Mesendoderm (in vitro differentiated cells): ENCODE measurements at regions not wholly inside any gene's neighbourhood (a gene's known extent, or its start where the extent isn't known, plus 50 kb on each side); places are given as distances from the start of the nearest gene placed in this dataset.

Source experiments
- DNase-seq: peaks from one replicate; pipeline ENCODE4 v3.0.0; 2013
- H2AK5ac ChIP-seq: 2 replicates; pipeline ENCODE4 v1.6.1; 2013; ENCODE audit warnings: low read length, inconsistent platforms
- H2BK120ac ChIP-seq: 2 replicates; pipeline ENCODE4 v1.6.1; 2013; ENCODE audit warnings: low read depth, mild to moderate bottlenecking, low read length, moderate library complexity, mixed read lengths
- H2BK15ac ChIP-seq: replicated peaks from 2 replicates; pipeline ENCODE4 v1.6.1; 2013; ENCODE audit warnings: low read depth, mild to moderate bottlenecking, moderate library complexity
- H2BK5ac ChIP-seq: 2 replicates; pipeline ENCODE4 v1.6.1; 2013; ENCODE audit warnings: low read length, inconsistent platforms
- H3K18ac ChIP-seq: 2 replicates; pipeline ENCODE4 v1.6.1; 2013; ENCODE audit warnings: mild to moderate bottlenecking, low read length, mixed read lengths
- H3K23ac ChIP-seq: one replicate; pipeline ENCODE4 v1.6.1; 2013; ENCODE audit warnings: low read length
- H3K27ac ChIP-seq: 2 replicates; pipeline ENCODE4 v1.5.1; 2013; ENCODE audit warnings: low read depth, mild to moderate bottlenecking, inconsistent platforms, low read length, moderate library complexity
- H3K27me3 ChIP-seq: 2 replicates; pipeline ENCODE4 v1.6.1; 2013; ENCODE audit warnings: low read length, control low read depth, mild to moderate bottlenecking, inconsistent platforms; ENCODE audit not compliant: insufficient read depth, poor library complexity
- H3K36me3 ChIP-seq: 2 replicates; pipeline ENCODE4 v1.6.1; 2013; ENCODE audit warnings: low read length, inconsistent platforms; ENCODE audit not compliant: control insufficient read depth, insufficient read depth
- H3K4ac ChIP-seq: one replicate; pipeline ENCODE4 v1.6.1; 2013; ENCODE audit warnings: low read depth, mild to moderate bottlenecking, low read length, moderate library complexity
- H3K4me1 ChIP-seq: 2 replicates; pipeline ENCODE4 v1.6.1; 2013; ENCODE audit warnings: low read depth, low read length, inconsistent platforms; ENCODE audit not compliant: control insufficient read depth
- H3K4me2 ChIP-seq: 2 replicates; pipeline ENCODE4 v1.6.1; 2013; ENCODE audit warnings: low read length
- H3K4me3 ChIP-seq: 2 replicates; pipeline ENCODE4 v1.5.1; 2013; ENCODE audit warnings: mild to moderate bottlenecking, low read length
- H3K56ac ChIP-seq: one replicate; pipeline ENCODE4 v1.6.1; 2013; ENCODE audit warnings: low read length
- H3K79me1 ChIP-seq: 2 replicates; pipeline ENCODE4 v1.6.1; 2013; ENCODE audit warnings: low read length, inconsistent platforms
- H3K79me2 ChIP-seq: 2 replicates; pipeline ENCODE4 v1.6.1; 2013; ENCODE audit warnings: mild to moderate bottlenecking, low read length; ENCODE audit not compliant: control insufficient read depth, insufficient read depth
- H3K9ac ChIP-seq: 2 replicates; pipeline ENCODE4 v1.6.1; 2013; ENCODE audit warnings: low read length, inconsistent platforms
- H4K5ac ChIP-seq: one replicate; pipeline ENCODE4 v1.6.1; 2013; ENCODE audit warnings: low read length
- H4K8ac ChIP-seq: one replicate; pipeline ENCODE4 v1.6.1; 2013; ENCODE audit warnings: low read depth, mild to moderate bottlenecking, control low read depth, low read length, moderate library complexity
- WGBS: extraction: QIAGEN DNeasy Blood & Tissue Kit; methylation state at CpG from one replicate; pipeline ENCODE4 v1.1.7; 2013; ENCODE audit warnings: low lambda C conversion rate, missing lambda C conversion rate; ENCODE audit not compliant: insufficient coverage; ENCODE audit errors: extremely low coverage; 5-methylcytosine and 5-hydroxymethylcytosine counted together

- Histone ChIP-seq H4K5ac (no peak overlapping the region), H2AK5ac (no peak overlapping the region), H3K79me1 (no peaks in the 10 kb centered on the region), H3K4me3 (no peak overlapping the region), H3K4me2 (no peak overlapping the region), H3K18ac (no peak overlapping the region), H3K56ac (no peak overlapping the region), H3K9ac (no peak overlapping the region), H4K8ac (no peak overlapping the region), H3K4ac (no peak overlapping the region), H3K4me1 (no peaks in the 10 kb centered on the region), H2BK120ac (no peak overlapping the region), H3K27ac (no peak overlapping the region), H3K36me3 (no peaks in the 10 kb centered on the region), H3K23ac (no peak overlapping the region), H2BK15ac (no peak overlapping the region), H3K79me2 (no peaks in the 10 kb centered on the region), H3K27me3 (no peaks in the 10 kb centered on the region), H2BK5ac (no peak overlapping the region)
- DNase-seq, result no peak
- no CpG with 5 or more reads among the region's 12 CpGs for WGBS
Observed at GRCh38 chr20:60299951-60300350, 341.7 kb downstream of the CDH26 start.

GRCh38 chr20:60300374-60300773, 342.2 kb downstream of the CDH26 start:
- H3K9ac ChIP-seq, result no peak overlapping the region
- H2BK15ac ChIP-seq, result no peak overlapping the region
- no peaks in the 10 kb centered on the region for H3K27me3 ChIP-seq
- no peak overlapping the region for H3K27ac ChIP-seq
- no peak overlapping the region for H2BK120ac ChIP-seq
- H2AK5ac ChIP-seq, result no peak overlapping the region
- no peak overlapping the region for H3K56ac ChIP-seq
- H3K18ac ChIP-seq, result no peak overlapping the region
- no peaks in the 10 kb centered on the region for H3K79me1 ChIP-seq
- no CpG with 5 or more reads among the region's 3 CpGs for WGBS
- no peak overlapping the region for H4K5ac ChIP-seq
- H3K79me2 ChIP-seq, result no peaks in the 10 kb centered on the region
- H3K4me2 ChIP-seq, result no peak overlapping the region
- no peak for DNase-seq
- no peaks in the 10 kb centered on the region for H3K36me3 ChIP-seq
- H3K4ac ChIP-seq, result no peak overlapping the region
- H4K8ac ChIP-seq, result no peak overlapping the region
- no peak overlapping the region for H3K23ac ChIP-seq
- H3K4me1 ChIP-seq, result no peaks in the 10 kb centered on the region
- H2BK5ac ChIP-seq, result no peak overlapping the region
- no peak overlapping the region for H3K4me3 ChIP-seq

- Histone ChIP-seq H3K79me1 (no peaks in the 10 kb centered on the region), H3K4ac (no peak overlapping the region), H2AK5ac (no peak overlapping the region), H4K5ac (no peak overlapping the region), H3K23ac (no peak overlapping the region), H3K56ac (no peak overlapping the region), H2BK15ac (no peak overlapping the region), H3K36me3 (no peaks in the 10 kb centered on the region), H2BK5ac (no peak overlapping the region), H3K18ac (no peak overlapping the region), H3K27me3 (no peaks in the 10 kb centered on the region), H2BK120ac (no peak overlapping the region), H3K27ac (no peak overlapping the region), H3K4me1 (no peaks in the 10 kb centered on the region), H3K4me2 (no peak overlapping the region), H4K8ac (no peak overlapping the region), H3K79me2 (no peaks in the 10 kb centered on the region), H3K9ac (no peak overlapping the region), H3K4me3 (no peak overlapping the region)
- no peak for DNase-seq
- no CpG with 5 or more reads among the region's 6 CpGs for WGBS
Observed at GRCh38 chr20:60302875-60303274, 344.7 kb downstream of the CDH26 start.

DNA sequence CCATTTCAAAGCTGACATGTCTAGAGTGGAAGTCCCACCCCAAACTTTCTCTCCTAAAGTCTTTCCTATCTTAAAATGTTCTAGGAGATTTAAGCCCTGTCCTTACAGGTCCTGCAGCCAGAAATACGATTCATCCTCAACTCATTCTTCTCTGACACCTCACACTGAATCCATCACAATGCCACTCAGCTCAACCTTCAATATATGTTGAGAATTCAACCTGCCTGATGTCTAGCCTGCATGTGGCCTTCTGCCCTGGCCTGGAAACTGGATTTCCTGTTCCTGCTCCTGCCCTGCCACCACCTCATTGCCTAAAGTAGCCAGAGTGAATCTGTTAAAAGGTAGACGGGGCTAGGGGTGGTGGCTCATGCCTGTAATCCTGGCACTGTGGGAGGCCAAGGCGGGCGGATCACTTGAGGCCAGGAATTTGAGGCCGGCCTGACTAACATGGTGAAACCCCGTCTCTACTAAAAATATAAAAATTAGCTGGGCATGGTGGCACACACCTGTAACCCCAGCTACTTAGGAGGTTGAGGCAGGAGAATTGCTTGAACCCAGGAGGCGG, 345.9 kb downstream of the CDH26 start:
- no peak overlapping the region for H2BK120ac ChIP-seq
- WGBS, result no CpG with 5 or more reads among the region's 7 CpGs
- DNase-seq, result no peak
- no peak overlapping the region for H2BK15ac ChIP-seq
- H3K79me1 ChIP-seq, result no peaks in the 10 kb centered on the region
- no peak overlapping the region for H3K4ac ChIP-seq
- H4K5ac ChIP-seq, result no peak overlapping the region
- no peak overlapping the region for H3K56ac ChIP-seq
- H2BK5ac ChIP-seq, result no peak overlapping the region
- no peak overlapping the region for H2AK5ac ChIP-seq
- no peak overlapping the region for H3K18ac ChIP-seq
- no peak overlapping the region for H3K4me2 ChIP-seq
- no peaks in the 10 kb centered on the region for H3K79me2 ChIP-seq
- H3K4me1 ChIP-seq, result no peaks in the 10 kb centered on the region
- H3K36me3 ChIP-seq, result no peaks in the 10 kb centered on the region
- no peak overlapping the region for H3K4me3 ChIP-seq
- H3K27ac ChIP-seq, result no peak overlapping the region
- no peaks in the 10 kb centered on the region for H3K27me3 ChIP-seq
- H4K8ac ChIP-seq, result no peak overlapping the region
- H3K23ac ChIP-seq, result no peak overlapping the region
- H3K9ac ChIP-seq, result no peak overlapping the region

DNA sequence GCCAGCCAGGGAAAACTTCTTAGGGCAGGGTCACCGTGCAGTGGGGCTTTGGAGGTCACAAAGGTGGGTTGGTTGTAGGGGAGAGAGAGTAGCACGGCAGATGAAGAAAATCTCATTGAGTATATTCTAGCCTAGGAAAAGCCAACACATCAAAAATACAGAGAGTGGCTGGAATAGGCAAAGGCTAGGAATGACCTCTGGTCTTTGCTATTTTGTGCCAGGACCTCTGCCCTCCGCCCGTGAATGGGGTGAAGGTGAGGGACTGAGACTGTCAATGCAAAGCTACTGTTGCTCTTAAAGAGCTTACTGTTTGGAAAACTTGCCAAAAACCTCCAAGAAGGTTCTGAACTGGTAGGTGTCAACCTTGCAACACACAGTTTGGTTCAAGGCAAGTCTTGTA, 346.7 kb downstream of the CDH26 start:
- Histone ChIP-seq H3K79me1 (no peaks in the 10 kb centered on the region), H3K4me2 (no peak overlapping the region), H3K9ac (no peak overlapping the region), H2AK5ac (no peak overlapping the region), H3K27ac (no peak overlapping the region), H3K56ac (no peak overlapping the region), H3K4me1 (no peaks in the 10 kb centered on the region), H3K79me2 (no peaks in the 10 kb centered on the region), H3K36me3 (no peaks in the 10 kb centered on the region), H2BK5ac (no peak overlapping the region), H3K23ac (no peak overlapping the region), H2BK15ac (no peak overlapping the region), H3K18ac (no peak overlapping the region), H3K4me3 (no peak overlapping the region), H2BK120ac (no peak overlapping the region), H3K4ac (no peak overlapping the region), H3K27me3 (no peaks in the 10 kb centered on the region), H4K5ac (no peak overlapping the region), H4K8ac (no peak overlapping the region)
- no peak for DNase-seq
- WGBS, result no CpG with 5 or more reads among the region's 4 CpGs

DNA sequence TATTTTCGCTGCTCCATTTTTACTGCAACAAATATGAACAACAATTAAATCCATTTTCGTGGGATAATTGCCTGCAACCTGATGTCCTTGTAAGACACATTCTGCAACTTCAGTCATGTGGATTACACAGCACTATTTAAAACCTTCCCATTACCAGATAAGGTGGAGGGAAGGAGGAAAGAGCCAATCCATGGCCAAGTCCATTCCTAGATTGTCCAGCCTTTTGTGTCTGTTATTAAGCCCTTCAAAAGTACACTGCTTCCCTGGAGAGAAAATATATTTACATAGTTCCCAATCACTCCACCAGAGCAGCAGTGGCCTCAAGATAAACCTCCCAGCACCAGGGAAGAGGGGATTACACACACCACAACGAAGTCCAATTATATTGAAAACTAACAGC, 347.9 kb downstream of the CDH26 start:
- Histone ChIP-seq H2AK5ac (no peak overlapping the region), H3K9ac (no peak overlapping the region), H3K79me2 (no peaks in the 10 kb centered on the region), H4K5ac (no peak overlapping the region), H3K56ac (no peak overlapping the region), H3K79me1 (no peaks in the 10 kb centered on the region), H3K4me1 (no peaks in the 10 kb centered on the region), H3K4ac (no peak overlapping the region), H2BK5ac (no peak overlapping the region), H3K27me3 (no peaks in the 10 kb centered on the region), H3K4me2 (no peak overlapping the region), H3K36me3 (no peaks in the 10 kb centered on the region), H2BK15ac (no peak overlapping the region), H3K4me3 (no peak overlapping the region), H3K27ac (no peak overlapping the region), H2BK120ac (no peak overlapping the region), H3K23ac (no peak overlapping the region), H4K8ac (no peak overlapping the region), H3K18ac (no peak overlapping the region)
- WGBS, result no CpG with 5 or more reads among the region's 3 CpGs
- no peak for DNase-seq
